ENCODE measurements at regions not wholly inside any gene's neighbourhood (a gene's known extent, or its start where the extent isn't known, plus 50 kb on each side); places are given as distances from the start of the nearest gene placed in this dataset.

GRCh38 chr11:22433094-22433455 is 94.9 kb downstream of the SLC17A6 start:
- TF ChIP-seq, protein P1, sequence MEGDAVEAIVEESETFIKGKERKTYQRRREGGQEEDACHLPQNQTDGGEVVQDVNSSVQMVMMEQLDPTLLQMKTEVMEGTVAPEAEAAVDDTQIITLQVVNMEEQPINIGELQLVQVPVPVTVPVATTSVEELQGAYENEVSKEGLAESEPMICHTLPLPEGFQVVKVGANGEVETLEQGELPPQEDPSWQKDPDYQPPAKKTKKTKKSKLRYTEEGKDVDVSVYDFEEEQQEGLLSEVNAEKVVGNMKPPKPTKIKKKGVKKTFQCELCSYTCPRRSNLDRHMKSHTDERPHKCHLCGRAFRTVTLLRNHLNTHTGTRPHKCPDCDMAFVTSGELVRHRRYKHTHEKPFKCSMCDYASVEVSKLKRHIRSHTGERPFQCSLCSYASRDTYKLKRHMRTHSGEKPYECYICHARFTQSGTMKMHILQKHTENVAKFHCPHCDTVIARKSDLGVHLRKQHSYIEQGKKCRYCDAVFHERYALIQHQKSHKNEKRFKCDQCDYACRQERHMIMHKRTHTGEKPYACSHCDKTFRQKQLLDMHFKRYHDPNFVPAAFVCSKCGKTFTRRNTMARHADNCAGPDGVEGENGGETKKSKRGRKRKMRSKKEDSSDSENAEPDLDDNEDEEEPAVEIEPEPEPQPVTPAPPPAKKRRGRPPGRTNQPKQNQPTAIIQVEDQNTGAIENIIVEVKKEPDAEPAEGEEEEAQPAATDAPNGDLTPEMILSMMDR (IDR thresholded peaks at IDR 0.05) = no peak
- no peak for TF ChIP-seq EZH2 (IDR thresholded peaks at IDR 0.05; ENCODE audit: borderline replicate concordance, insufficient read depth, low read depth, low read length, poor library complexity, severe bottlenecking)

All from B cell (primary cell).